ENCODE measurements at regions not wholly inside any gene's neighbourhood (a gene's known extent, or its start where the extent isn't known, plus 50 kb on each side); places are given as distances from the start of the nearest gene placed in this dataset.

DNA sequence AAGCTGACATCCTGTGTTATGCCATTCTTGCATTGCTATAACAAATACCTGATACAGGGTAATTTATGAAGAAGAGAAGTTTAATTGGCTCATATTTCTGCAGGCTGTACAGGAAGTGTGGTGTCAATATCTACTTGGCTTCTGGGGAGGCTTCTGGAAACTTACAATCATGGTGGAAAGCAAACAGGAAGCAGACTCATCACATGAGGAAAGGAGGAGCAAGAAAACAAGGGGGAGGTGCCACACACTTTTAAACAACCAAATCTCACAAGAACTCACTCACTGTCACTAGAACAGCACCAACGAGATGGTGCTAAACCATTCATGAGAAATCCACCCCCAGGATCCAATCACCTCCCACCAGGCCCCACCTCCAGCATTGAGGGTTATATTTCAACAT is 143.1 kb upstream of the GGTLC1 start:
- CTCF ChIA-PET = no interaction called here

DNA sequence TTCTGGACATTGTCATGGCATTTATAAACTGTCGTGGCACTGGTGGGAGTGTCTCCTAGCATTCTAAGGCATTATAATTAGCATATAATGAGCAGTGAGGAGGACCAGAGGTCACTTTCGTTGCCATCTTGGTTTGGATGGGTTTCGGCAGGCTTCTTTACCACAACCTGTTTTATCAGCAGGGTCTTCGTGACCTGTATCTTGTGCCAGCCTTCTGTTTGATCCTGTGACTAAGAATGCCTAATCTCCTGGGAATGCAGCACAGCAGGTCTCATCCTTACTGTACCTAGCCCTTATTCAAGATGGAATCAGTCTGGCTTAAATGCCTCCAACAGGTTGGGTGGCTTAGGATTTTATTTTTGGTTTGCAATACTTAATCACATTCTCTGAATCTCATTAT is 142.7 kb upstream of the GGTLC1 start:
- Histone ChIP-seq H3K4me1 (ENCODE audit: control insufficient read depth, insufficient read depth, low read length) (no peaks in the 10 kb centered on the region), H3K4me3 (ENCODE audit: low read depth in 2 of 2, low read length in 2 of 2) (no peak overlapping the region), H3K27ac (ENCODE audit: low read length) (no peak overlapping the region), H3K36me3 (ENCODE audit: control insufficient read depth, insufficient read depth, low read length) (no peaks in the 10 kb centered on the region), H3K27me3 (ENCODE audit: control insufficient read depth, insufficient read depth, low read length) (no peaks in the 10 kb centered on the region), H3K9me3 (ENCODE audit: control insufficient read depth, insufficient read depth, low read depth, low read length) (no peaks in the 10 kb centered on the region)
- ATAC-seq (no peak), DNase-seq (ENCODE audit: low read depth, low spot score) (no peak)
- POLR2A ChIA-PET = no interaction called here
- no TSS peak for BruUV-seq (replicated peaks)
- in situ Hi-C loops (cut with HindIII; ENCODE audit: low pct_unique_long_range_greater_than_20kb, low sequenced_read_pairs) (no loop called here), intact Hi-C loops (cut with micrococcal nuclease; ENCODE audit: unreplicated experiment) (no loop called here)
- CTCF ChIA-PET = no interaction called here
- TF ChIP-seq, protein P1, sequence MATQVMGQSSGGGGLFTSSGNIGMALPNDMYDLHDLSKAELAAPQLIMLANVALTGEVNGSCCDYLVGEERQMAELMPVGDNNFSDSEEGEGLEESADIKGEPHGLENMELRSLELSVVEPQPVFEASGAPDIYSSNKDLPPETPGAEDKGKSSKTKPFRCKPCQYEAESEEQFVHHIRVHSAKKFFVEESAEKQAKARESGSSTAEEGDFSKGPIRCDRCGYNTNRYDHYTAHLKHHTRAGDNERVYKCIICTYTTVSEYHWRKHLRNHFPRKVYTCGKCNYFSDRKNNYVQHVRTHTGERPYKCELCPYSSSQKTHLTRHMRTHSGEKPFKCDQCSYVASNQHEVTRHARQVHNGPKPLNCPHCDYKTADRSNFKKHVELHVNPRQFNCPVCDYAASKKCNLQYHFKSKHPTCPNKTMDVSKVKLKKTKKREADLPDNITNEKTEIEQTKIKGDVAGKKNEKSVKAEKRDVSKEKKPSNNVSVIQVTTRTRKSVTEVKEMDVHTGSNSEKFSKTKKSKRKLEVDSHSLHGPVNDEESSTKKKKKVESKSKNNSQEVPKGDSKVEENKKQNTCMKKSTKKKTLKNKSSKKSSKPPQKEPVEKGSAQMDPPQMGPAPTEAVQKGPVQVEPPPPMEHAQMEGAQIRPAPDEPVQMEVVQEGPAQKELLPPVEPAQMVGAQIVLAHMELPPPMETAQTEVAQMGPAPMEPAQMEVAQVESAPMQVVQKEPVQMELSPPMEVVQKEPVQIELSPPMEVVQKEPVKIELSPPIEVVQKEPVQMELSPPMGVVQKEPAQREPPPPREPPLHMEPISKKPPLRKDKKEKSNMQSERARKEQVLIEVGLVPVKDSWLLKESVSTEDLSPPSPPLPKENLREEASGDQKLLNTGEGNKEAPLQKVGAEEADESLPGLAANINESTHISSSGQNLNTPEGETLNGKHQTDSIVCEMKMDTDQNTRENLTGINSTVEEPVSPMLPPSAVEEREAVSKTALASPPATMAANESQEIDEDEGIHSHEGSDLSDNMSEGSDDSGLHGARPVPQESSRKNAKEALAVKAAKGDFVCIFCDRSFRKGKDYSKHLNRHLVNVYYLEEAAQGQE (IDR thresholded peaks at IDR 0.05; ENCODE audit: insufficient read depth in 1 of 2, low read depth in 2 of 2, low read length in 1 of 2) = no peak
- TF ChIP-seq, protein P2, sequence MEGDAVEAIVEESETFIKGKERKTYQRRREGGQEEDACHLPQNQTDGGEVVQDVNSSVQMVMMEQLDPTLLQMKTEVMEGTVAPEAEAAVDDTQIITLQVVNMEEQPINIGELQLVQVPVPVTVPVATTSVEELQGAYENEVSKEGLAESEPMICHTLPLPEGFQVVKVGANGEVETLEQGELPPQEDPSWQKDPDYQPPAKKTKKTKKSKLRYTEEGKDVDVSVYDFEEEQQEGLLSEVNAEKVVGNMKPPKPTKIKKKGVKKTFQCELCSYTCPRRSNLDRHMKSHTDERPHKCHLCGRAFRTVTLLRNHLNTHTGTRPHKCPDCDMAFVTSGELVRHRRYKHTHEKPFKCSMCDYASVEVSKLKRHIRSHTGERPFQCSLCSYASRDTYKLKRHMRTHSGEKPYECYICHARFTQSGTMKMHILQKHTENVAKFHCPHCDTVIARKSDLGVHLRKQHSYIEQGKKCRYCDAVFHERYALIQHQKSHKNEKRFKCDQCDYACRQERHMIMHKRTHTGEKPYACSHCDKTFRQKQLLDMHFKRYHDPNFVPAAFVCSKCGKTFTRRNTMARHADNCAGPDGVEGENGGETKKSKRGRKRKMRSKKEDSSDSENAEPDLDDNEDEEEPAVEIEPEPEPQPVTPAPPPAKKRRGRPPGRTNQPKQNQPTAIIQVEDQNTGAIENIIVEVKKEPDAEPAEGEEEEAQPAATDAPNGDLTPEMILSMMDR (IDR thresholded peaks at IDR 0.05) = no peak
- TF ChIP-seq TCF7L2 (IDR thresholded peaks at IDR 0.05; ENCODE audit: low read depth, low read length) (no peak), SIN3A (IDR thresholded peaks at IDR 0.05; ENCODE audit: borderline replicate concordance, insufficient read depth, low read depth, low read length) (no peak)

More for the DNA sequence above, 143.1 kb upstream of the GGTLC1 start:
- Histone ChIP-seq H3K27ac (ENCODE audit: low read length) (no peak overlapping the region), H3K9me3 (ENCODE audit: control insufficient read depth, insufficient read depth, low read depth, low read length) (no peaks in the 10 kb centered on the region), H3K36me3 (ENCODE audit: control insufficient read depth, insufficient read depth, low read length) (no peaks in the 10 kb centered on the region), H3K27me3 (ENCODE audit: control insufficient read depth, insufficient read depth, low read length) (no peaks in the 10 kb centered on the region), H3K4me3 (ENCODE audit: low read depth in 2 of 2, low read length in 2 of 2) (no peak overlapping the region), H3K4me1 (ENCODE audit: control insufficient read depth, insufficient read depth, low read length) (no peaks in the 10 kb centered on the region)
- BruUV-seq (replicated peaks) = no TSS peak
- intact Hi-C loops (cut with micrococcal nuclease; ENCODE audit: unreplicated experiment) (no loop called here), in situ Hi-C loops (cut with HindIII; ENCODE audit: low pct_unique_long_range_greater_than_20kb, low sequenced_read_pairs) (no loop called here)
- POLR2A ChIA-PET = no interaction called here
- DNase-seq (ENCODE audit: low read depth, low spot score) = no peak
- ATAC-seq = no peak
- no peak for TF ChIP-seq POLR2AphosphoS5 (IDR thresholded peaks at IDR 0.05; ENCODE audit: low read depth, low read length)

DNA sequence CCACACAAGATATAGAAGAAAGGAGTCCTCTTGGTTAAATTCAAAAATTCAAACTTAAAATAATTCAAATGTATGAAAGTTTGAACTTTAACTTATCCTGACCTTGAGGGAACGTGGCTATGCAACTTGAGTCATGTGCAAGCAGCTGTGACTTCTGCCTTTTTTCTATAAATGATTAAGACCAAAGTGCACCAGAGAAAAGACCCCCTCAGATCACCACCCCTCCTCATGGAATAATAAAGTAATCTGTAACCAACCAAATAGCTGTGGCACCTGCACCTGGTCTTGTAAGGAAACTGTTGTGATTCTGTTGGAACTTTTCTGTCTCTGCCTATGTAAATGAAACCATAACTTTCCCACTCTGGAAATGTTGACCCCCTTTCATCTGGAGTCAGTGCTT is 141.1 kb upstream of the GGTLC1 start:
- H3K36me3 ChIP-seq (ENCODE audit: control insufficient read depth, insufficient read depth, low read length) = no peaks in the 10 kb centered on the region
- no peak overlapping the region for H3K4me3 ChIP-seq (ENCODE audit: low read depth in 2 of 2, low read length in 2 of 2)
- BruUV-seq (replicated peaks) = no TSS peak
- ChIA-PET POLR2A (no interaction called here), CTCF (no interaction called here)
- TF ChIP-seq, protein P1 (IDR thresholded peaks at IDR 0.05; ENCODE audit: insufficient read depth in 1 of 2, low read depth in 2 of 2, low read length in 1 of 2) = no peak
- no peak for TF ChIP-seq TCF7L2 (IDR thresholded peaks at IDR 0.05; ENCODE audit: low read depth, low read length)
- TF ChIP-seq, protein P2 (IDR thresholded peaks at IDR 0.05) = no peak
- no peak for TF ChIP-seq POLR2AphosphoS5 (IDR thresholded peaks at IDR 0.05; ENCODE audit: low read depth, low read length)
- no peak for TF ChIP-seq SIN3A (IDR thresholded peaks at IDR 0.05; ENCODE audit: borderline replicate concordance, insufficient read depth, low read depth, low read length)
- in situ Hi-C loops (cut with HindIII; ENCODE audit: low pct_unique_long_range_greater_than_20kb, low sequenced_read_pairs) (no loop called here), intact Hi-C loops (cut with micrococcal nuclease; ENCODE audit: unreplicated experiment) (no loop called here)
- H3K27ac ChIP-seq (ENCODE audit: low read length) = no peak overlapping the region
- H3K4me1 ChIP-seq (ENCODE audit: control insufficient read depth, insufficient read depth, low read length) = no peaks in the 10 kb centered on the region
- DNase-seq (ENCODE audit: low read depth, low spot score) = no peak
- ATAC-seq = no peak
- no peaks in the 10 kb centered on the region for H3K9me3 ChIP-seq (ENCODE audit: control insufficient read depth, insufficient read depth, low read depth, low read length)
- no peaks in the 10 kb centered on the region for H3K27me3 ChIP-seq (ENCODE audit: control insufficient read depth, insufficient read depth, low read length)
